Ovary (tissue), 7 donors: ENCODE measurements at regions not wholly inside any gene's neighbourhood (a gene's known extent, or its start where the extent isn't known, plus 50 kb on each side); places are given as distances from the start of the nearest gene placed in this dataset.
"Not testable (repeated sequence)": the region's sequence is repeated elsewhere in the genome, so short reads cannot be mapped to it uniquely, and the experiment has no call there.

Source experiments
- DNase-seq, 5 donors: peaks; one replicate each; pipeline ENCODE4 v3.0.0-alpha.2; 2019 to 2020
- H3K27ac ChIP-seq, 2 donors: fragments of 200-600 bp; one replicate each; pipeline versions ENCODE4 v1.5.1 to v1.8.0; 2019 to 2022
- H3K27me3 ChIP-seq: fragments of 200-600 bp; one replicate; pipeline ENCODE4 v1.8.0; 2022
- H3K36me3 ChIP-seq: fragments of 200-600 bp; sonication (generic); one replicate; pipeline ENCODE4 v1.5.1; 2019
- H3K4me1 ChIP-seq: one replicate; pipeline ENCODE4 v1.8.1; 2013; ENCODE audit warnings: mild to moderate bottlenecking, moderate library complexity; ENCODE audit not compliant: insufficient read depth
- H3K4me3 ChIP-seq: fragments of 200-600 bp; sonication (generic); one replicate; pipeline ENCODE4 v1.5.1; 2017
- H3K9me3 ChIP-seq, 2 donors: fragments of 200-600 bp in 1 of 2; sonication (generic) in 1 of 2; one replicate each; pipeline versions ENCODE4 v1.5.1 to v1.8.1; 2013 to 2019; ENCODE audit warnings: mild to moderate bottlenecking in 1 of 2, moderate library complexity in 1 of 2
- CTCF ChIP-seq, 3 donors: fragments of 450-650 bp in 2 of 3; fragments of 200-600 bp in 1 of 3; IDR thresholded peaks; one replicate each; pipeline versions ENCODE4 v1.5.1 to v1.8.0; 2016 to 2022; ENCODE audit warnings: antibody characterized with exemption in 3 of 3, mild to moderate bottlenecking in 1 of 3
- EP300 ChIP-seq: sonication (generic); formaldehyde crosslinking; IDR thresholded peaks from one replicate; pipeline ENCODE4 v1.6.1; 2017; ENCODE audit warnings: antibody characterized with exemption
- POLR2A ChIP-seq: fragments of 450-650 bp; IDR thresholded peaks from one replicate; pipeline ENCODE4 v1.6.1; 2017; ENCODE audit warnings: antibody characterized with exemption, mild to moderate bottlenecking, moderate library complexity
- WGBS, 3 donors: extraction: QIAGEN DNeasy Blood & Tissue Kit in 1 of 3; methylation state at CpG; one replicate each; pipeline versions ENCODE4 v1.1.5 to v1.1.7; 2013 to 2017; 5-methylcytosine and 5-hydroxymethylcytosine counted together
- intact Hi-C, 4 donors: fragments of 100-400 bp; cut with DNase I; formaldehyde crosslinking; loops; one replicate each; pipeline versions ENCODE4 v1.11.0 to v1.15.1; 2022 to 2023
- donor health status: DM: no; HTN: no; CAD: no; lungs with moderate emphysema.
- donor health status: DM: no; HTN: no; CAD: no.
- donor health status: Bipolar disorder and iron deficiency.
- donor health status: DM: no; HTN: no; CAD: no.
- donor health status: DM: yes; HTN: yes; CAD: no.

GRCh38 chr9:135173066-135173465 is 85.6 kb downstream of the OLFM1 start:
- Histone ChIP-seq H3K4me1 (no peaks in the 10 kb centered on the region), H3K4me3 (no peak overlapping the region), H3K27ac (no peak overlapping the region), H3K27me3 (no peaks in the 10 kb centered on the region), H3K9me3 (no peaks in the 10 kb centered on the region), H3K36me3 (no peaks in the 10 kb centered on the region)
- intact Hi-C loops = no loop called here
- DNase-seq = no peak
- TF ChIP-seq POLR2A (no peak), CTCF (IDR thresholded peaks at IDR 0.05) (no peak), EP300 (no peak)
- WGBS, 3 donors = 84 to 92% (median 91%) methylated on average over 6 of the region's 6 CpGs

- H3K9me3 ChIP-seq = no peaks in the 10 kb centered on the region
- no peak for TF ChIP-seq CTCF (IDR thresholded peaks at IDR 0.05)
- no peak for TF ChIP-seq EP300
- TF ChIP-seq POLR2A = no peak
- intact Hi-C loops = no loop called here
- H3K36me3 ChIP-seq = no peaks in the 10 kb centered on the region
- WGBS, 3 donors = 47 to 76% (median 52%) methylated on average over 6 of the region's 6 CpGs
- no peaks in the 10 kb centered on the region for H3K27me3 ChIP-seq
- H3K27ac ChIP-seq = no peak overlapping the region
- no peak overlapping the region for H3K4me3 ChIP-seq
- H3K4me1 ChIP-seq = no peaks in the 10 kb centered on the region
- no peak for DNase-seq
Measured at GRCh38 chr9:135174248-135174647, 86.8 kb downstream of the OLFM1 start.

GRCh38 chr9:135174981-135175380 is 87.5 kb downstream of the OLFM1 start:
- H3K4me3 ChIP-seq = no peak overlapping the region
- H3K36me3 ChIP-seq = no peaks in the 10 kb centered on the region
- WGBS, 3 donors = 79 to 91% (median 86%) methylated on average over 11 of the region's 11 CpGs
- no peak overlapping the region for H3K27ac ChIP-seq
- H3K9me3 ChIP-seq = no peaks in the 10 kb centered on the region
- intact Hi-C loops = no loop called here
- no peaks in the 10 kb centered on the region for H3K4me1 ChIP-seq
- no peaks in the 10 kb centered on the region for H3K27me3 ChIP-seq
- no peak for DNase-seq
- TF ChIP-seq EP300 (no peak), CTCF (IDR thresholded peaks at IDR 0.05) (no peak), POLR2A (no peak)

DNA sequence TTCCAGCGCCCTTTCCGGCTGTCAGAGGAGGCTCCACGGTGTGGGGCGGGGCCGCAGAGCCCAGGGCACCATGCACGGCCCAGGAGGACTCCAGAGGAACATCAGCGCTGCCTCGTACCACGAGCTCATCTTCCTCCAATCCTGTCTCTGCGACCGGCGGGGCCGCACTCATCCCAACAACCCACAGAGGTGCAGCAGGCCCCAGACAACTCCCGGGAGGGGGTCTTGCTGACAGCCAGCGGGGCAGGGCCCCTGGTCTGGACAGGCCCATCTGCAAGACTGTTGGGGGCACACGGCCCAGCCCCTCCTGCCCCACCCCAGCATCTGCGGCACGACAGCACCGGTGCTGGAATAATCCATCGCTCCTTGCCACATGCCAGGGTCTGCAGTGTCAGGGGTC is 88.8 kb downstream of the OLFM1 start:
- no peaks in the 10 kb centered on the region for H3K36me3 ChIP-seq
- DNase-seq = no peak
- no peak overlapping the region for H3K4me3 ChIP-seq
- no peak overlapping the region for H3K27ac ChIP-seq
- no peaks in the 10 kb centered on the region for H3K27me3 ChIP-seq
- no peaks in the 10 kb centered on the region for H3K4me1 ChIP-seq
- 64 to 76% (median 73%) methylated on average over 20 of the region's 20 CpGs for WGBS, 3 donors
- no peak for TF ChIP-seq POLR2A
- H3K9me3 ChIP-seq = no peaks in the 10 kb centered on the region
- intact Hi-C loops = no loop called here

DNA sequence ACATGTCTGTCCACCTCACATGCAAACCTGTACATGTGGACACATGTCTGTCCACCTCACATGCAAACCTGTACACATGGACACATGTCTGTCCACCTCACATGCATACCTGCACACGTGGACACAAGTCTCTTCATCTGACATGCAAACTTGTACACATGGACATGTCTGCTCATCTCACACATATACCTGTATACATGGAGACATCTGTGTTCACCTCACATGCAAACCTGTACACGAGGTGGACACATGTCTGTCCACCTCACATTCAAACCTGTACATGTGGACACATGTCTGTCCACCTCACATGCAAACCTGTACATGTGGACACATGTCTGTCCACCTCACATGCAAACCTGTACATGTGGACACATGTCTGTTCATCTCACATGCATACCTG is 90.1 kb downstream of the OLFM1 start:
- H3K4me1 ChIP-seq, intact Hi-C loops: not testable (repeated sequence)

DNA sequence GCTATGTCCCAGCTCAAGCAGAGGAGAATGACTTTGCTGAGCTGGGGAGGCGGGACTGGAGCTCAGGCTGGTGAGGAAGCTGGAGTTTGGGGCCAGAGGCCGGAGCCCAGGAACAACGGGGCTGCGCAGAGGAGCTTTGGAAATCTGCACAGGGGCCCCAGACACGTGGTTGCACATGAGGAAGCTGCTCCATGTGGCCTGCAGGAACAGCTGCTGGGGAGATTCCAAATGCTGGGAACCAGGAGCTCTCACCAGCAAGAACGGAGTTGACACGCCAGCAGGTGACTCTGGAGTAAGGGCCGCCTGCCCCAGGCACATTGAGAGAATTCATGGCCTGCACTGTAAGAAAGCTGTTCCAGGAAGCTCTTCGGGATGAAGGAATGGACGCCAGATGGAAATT is 91.0 kb downstream of the OLFM1 start:
- WGBS, 3 donors = 69 to 72% (median 70%) methylated on average over 10 of the region's 10 CpGs
- no peaks in the 10 kb centered on the region for H3K9me3 ChIP-seq
- H3K27ac ChIP-seq = no peak overlapping the region
- DNase-seq = no peak
- no peaks in the 10 kb centered on the region for H3K4me1 ChIP-seq
- TF ChIP-seq EP300 = no peak
- no peak for TF ChIP-seq POLR2A
- no peak for TF ChIP-seq CTCF (IDR thresholded peaks at IDR 0.05)
- no peak overlapping the region for H3K4me3 ChIP-seq
- intact Hi-C loops = no loop called here
- H3K36me3 ChIP-seq = no peaks in the 10 kb centered on the region
- no peaks in the 10 kb centered on the region for H3K27me3 ChIP-seq

More for the DNA sequence above, 90.1 kb downstream of the OLFM1 start:
- 56 to 66% (median 63%) methylated on average over 2 of the region's 2 CpGs for WGBS, 3 donors
- not testable (repeated sequence) for H3K4me3 ChIP-seq, H3K36me3 ChIP-seq, DNase-seq, H3K27me3 ChIP-seq, H3K9me3 ChIP-seq, H3K27ac ChIP-seq
